Activated CD4-positive, alpha-beta T cell treated with anti-CD3 and anti-CD28 coated beads for 4 hours (primary cell): ENCODE measurements at regions not wholly inside any gene's neighbourhood (a gene's known extent, or its start where the extent isn't known, plus 50 kb on each side); places are given as distances from the start of the nearest gene placed in this dataset.
"Not testable (repeated sequence)": the region's sequence is repeated elsewhere in the genome, so short reads cannot be mapped to it uniquely, and the experiment has no call there.

Experiments used
- DNase-seq, 2 donors: peaks; one replicate each; pipeline ENCODE4 v3.0.0-alpha.2; 2020

DNA sequence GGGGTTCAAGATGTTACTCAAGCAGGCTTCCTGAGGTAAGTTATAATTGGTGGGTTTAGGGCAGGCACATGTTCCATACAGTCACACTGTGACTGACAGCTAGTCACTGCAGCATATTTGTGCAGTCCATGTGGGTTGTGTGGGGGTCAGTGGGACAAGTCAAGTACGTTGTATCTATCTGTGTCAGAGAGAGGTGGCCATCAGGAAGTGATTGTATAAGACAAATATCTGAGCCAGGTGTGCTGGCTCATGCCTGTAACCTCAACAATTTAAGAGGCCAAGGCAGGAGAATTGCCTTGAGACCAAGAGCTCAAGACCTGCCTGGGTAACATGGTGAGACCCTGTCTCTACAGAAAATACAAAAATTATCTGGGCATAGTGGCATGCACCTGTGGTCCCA lies 509.3 kb downstream of the CENPC start:
- DNase-seq: no peak

DNA sequence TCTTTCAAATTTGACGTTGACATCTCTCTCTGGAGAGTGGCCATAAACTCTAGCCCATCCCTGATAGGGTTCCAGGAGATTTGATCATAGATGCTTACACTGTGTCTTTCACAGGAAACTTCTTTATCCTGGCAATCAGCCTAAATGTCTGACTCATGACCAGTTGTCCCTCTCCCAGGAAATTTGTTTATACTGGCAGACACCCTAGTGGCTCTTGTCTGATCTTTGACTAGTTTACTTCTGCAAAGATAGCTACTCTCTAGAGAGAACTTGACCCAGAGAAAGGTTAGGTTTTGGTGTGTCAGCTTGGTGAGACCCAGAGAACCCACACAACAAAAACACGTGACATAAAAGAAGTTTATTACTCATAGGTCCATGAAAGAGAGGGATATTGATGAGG lies 509.8 kb downstream of the CENPC start:
- DNase-seq: no peak

DNA sequence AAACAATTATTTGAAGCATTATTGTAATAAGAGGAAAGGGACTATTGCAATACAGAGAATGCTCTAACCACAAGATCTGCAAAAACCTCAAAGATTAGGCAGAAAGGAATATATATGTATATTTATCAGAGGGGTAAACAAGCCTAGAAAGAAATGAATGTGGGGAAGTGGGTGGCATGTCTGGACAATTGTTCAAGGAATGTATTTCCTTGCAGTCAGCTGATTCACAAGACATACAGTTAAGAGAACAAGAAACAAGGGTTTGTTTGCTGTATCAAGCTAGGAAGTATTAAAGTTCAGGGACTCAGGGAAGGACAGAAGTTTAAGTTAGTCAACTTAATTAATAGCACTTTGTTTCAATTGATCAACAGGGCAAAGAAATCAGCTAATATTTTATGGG lies 514.7 kb downstream of the CENPC start:
- no peak for DNase-seq

DNA sequence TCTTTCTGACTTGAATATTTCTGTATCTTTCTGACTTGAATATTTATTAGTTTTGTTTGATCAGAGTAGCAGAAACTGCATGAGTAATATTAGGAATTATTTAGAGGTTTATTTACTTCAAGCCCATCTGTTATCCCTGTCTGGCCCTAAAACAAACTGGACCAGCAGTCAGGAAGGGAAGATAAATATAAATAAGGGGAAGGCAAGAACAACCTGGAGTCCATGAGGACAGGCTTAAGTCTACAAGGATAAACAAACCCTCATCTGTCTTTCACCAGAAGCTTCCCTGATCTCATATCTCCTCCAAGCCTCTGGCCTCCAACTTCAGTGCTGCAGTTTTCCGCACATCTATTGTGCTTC lies 524.9 kb downstream of the CENPC start:
- no peak for DNase-seq

DNA sequence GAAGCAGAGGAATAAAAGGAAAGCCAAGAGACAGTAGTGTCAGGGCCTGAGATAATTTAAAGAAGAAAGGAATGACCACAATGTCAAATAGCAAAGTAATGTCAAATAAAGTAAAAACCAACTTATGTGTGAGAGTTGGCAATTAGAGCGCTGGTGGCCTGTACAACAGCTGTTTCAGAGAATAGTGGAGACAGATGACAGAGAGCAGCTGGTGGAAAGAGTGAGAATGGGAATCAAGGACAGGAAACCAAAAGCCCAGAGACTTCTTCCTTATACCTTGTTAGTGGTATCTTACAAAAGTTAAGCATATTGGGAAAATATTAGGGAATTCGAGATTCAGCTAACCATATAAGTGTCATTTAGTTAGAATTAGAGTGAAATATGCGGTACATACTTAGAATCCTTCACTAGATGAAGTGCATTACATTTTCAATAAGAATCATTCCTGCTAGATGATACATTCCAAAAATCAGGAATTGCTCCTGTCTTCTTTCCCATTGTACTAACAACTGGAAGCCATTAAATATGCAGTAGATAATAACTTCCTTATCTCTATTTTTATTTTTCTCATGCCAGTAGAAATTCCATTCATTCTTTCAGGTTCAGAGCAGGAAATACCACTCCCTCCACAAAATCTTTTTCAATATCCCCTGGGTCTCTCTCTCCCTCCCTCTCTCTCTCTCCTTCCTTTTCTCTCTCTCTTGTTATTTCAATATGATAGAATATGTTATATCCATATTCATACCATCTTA lies 525.4 kb downstream of the CENPC start:
- no peak for DNase-seq

DNA sequence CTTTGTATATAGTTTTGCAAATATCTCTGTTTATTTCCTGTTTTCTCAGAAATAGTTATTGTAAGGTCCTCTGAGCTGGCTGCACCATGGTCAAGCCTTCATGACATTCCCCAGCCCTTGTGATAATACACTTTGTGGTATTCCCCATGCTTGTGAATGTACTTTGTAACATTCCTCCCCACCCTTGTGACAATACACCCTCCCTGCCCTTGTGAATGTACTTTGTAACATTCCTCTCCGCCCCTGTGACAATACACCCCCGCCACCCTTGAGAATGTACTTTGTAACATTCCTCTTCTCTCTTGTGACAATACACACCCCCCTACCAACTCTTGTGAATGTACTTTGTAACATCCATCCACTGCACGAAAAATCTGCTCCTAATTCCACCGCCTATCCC lies 530.7 kb downstream of the CENPC start:
- no peak for DNase-seq

DNA sequence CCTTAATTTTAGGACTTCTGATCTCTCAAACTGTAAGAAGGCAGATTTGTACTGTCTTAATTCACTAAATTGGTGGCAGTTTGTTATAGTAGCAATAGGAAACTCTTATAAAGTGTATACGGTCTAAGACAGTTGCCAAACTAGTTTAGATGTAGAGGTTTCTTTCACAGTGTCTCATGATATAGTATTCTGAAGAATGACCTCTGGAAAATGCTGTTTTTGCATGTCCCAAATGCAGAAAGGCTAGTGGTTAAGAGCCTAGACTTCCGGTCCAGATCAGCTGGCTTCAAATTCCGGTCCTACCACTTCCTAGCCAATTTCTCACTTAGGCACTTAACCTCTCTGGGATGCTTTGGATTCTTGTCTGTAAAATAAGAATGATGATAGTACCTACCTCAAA lies 538.5 kb downstream of the CENPC start:
- no peak for DNase-seq

DNA sequence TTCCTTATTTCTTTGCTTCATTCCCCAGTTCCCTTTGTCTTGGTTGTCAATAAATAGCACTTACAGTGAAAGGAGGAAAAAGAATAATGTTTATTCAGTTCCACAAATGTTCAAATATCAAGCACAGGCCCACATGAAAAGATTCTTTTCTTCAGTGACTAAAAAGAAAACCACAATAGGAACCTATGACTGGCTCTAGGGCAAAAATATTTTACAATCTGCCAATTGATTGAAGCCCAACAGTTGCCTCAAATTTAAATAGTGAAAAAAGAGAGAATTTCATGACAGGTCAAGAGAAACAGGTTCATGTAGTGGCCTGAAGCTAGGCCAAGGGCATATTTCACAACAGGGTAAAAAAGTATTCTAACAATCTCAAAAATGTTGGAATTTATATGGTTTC lies 553.8 kb downstream of the CENPC start:
- DNase-seq: no peak

DNA sequence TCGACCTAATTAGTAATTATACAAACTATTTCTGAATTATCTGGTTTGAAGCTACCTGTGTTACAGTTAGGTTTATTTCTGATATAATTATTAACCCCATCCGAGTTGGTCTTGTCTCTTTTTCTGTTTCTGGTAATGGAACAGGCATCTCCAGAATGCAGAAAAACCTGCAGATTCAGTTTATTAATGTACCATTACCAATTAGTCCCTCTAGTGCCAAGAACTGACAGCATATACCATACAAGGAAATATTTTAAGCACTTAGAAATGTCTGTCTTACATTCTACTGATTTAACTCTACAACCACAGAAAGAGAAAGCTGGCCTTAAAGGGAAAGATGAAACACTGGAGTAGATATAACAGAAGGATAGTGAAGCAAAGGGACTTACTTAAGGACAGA lies 570.6 kb downstream of the CENPC start:
- DNase-seq: no peak

DNA sequence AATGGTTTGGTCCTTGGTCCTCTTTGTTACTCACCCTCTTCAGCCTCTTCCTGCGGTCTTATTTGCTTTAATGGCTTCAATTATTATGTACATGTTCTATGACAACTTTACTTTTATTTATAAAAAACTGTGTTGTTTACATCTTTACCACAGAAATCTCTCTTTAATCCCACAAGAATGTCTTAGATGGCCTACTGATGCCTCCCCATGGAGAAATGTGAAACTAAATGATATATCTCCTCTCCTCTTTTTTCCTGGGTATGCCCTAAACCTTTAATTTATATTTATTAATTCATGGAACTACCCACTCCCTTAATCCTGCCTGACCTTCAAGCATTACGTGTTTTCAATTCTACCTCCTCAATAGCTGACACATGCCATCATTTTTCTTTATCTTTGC lies 573.2 kb downstream of the CENPC start:
- DNase-seq: no peak

DNA sequence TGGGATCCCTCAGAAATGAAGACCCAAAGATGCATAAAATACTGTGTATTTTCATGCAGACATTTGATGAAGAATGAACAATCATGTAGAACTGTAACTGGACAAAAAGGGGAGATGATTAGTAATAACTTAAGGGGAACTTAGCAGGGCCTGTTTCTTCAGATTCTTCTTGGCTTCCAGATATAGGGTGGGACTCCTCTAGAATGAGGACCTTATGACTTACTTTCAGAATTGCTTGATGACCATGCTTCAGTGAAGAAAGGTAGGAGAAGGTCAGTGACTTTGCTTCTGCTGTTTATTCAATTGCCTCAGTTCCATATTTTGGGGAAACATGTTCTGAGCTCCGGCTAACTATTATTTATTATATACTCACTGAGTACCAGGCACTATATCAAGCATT lies 580.8 kb downstream of the CENPC start:
- DNase-seq: no peak

DNA sequence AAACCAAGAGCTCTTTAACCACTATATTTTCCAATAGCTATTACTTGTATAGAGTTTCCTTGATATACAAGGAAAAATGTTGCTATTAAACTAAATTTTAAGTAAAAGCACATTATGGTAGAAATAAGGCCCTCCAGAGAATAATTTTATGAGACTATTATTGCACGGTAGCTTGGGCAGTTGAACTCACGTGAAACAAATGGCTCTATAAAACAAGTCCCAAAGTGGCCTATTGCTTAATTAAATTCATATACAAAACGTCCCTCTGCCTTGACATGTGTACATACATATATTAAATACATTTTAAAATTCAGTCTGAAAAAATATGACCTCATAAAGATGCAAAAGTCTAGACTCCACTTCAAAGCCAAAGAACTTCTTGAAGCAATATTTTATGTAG lies 582.2 kb downstream of the CENPC start:
- DNase-seq: no peak

DNA sequence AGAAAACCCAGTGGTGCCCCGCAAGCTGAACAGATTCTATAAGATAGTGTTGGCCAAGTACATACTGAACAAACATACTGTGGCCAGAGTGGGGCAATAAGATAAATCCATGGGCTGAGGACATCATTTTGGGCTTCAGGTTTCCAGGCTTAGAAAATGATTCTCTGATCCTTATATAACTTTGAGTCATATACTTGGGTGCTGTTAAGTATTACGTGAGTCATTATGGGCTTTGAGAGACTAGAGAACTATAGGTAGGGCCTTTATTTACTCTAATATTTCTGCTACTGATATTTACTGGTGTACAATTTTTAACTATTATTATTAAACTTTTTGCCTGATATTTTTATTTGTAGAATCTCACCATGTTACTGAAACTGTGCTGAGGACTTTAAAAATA lies 586.1 kb downstream of the CENPC start:
- no peak for DNase-seq

DNA sequence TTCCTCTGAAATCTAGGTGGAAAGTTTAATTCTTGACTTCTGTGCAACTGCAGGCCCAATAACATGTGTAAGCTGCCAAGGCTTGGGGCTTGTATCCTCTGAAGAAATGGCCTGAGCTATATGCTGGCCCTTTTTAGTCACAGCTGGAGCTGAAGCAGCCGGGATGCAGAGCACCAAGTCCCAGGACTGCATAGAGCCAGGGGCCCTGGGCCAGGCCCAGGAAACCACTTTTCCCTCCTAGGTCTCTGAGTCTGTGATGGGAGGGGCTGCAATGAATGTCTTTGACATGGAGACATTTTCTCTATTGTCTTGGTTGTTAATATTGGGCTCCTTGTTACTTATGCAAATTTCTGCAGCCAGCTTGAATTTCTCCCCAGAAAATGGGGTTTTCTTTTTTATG lies 588.5 kb downstream of the CENPC start:
- DNase-seq: no peak

DNA sequence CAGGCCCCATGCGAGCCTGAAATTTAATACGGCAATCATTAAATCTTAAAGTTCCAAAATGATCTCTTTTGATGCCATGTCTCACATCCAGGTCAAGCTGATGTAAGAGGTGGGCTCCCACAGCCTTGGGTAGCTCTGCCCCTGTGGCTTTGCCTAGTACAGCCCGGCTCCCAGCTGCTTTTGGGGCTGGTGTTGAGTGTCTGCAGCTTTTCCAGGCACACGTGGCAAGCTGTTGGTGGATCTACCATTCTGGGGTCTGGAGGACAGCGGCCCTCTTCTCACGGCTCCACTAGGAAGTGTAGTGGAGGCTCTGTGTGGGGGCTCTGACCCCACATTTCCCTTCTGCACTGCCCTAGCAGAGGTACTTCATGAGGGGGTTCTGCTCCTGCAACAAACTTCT lies 588.9 kb downstream of the CENPC start:
- DNase-seq: no peak

DNA sequence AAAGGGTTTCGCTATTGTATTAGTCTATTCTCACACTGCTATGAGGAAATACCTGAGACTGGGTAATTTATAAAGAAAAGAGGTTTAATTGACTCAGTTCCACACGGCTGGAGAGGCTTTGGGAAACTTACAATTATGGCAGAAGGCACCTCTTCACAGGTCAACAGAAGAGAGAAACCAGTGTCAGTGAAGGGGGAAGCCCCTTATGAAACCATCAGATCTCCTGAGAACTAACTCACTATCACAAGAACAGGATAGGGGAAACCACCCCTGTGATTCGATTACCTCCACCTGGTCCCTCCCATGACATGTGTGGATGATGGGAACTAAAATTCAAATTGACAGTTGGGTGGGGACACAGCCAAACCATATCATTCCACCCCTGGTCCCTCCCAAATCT lies 589.5 kb downstream of the CENPC start:
- no peak for DNase-seq

DNA sequence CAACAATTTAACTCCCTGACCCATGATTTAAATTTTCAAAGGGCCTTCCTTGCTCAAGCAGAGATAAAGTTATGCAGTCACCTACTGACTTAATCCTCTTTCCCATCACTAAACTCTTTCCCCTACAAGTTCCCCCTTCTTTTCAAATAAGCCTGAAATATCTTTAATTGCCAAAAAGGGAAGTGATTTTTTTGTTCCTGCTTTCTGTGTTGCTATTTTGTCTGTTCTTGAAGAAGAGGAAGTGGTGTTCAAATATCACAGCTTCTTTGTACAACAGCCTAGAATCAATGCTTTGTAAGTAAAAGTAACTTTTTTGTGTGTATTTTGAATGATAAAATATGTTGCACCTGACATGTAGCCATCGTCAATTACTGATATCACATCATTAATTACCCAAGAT lies 595.9 kb downstream of the CENPC start:
- no peak for DNase-seq

DNA sequence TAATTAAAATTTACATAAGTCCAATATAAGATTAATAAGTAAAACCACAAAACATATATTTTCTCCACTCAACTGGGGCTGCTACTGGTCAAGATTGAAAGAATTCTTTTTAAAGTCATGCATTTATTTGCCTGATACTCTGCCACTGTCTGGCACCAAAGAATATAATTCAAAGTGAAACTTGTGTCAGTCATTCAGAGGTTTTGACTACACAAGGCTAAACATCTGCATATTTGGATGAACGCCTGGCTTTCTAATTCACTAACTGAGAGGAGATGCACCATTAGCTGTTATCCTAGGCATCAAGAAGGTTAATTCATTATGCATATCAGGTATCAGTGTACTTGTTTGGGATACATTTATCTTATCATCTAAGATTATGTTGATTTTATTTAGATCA lies 598.5 kb downstream of the CENPC start:
- DNase-seq: no peak

DNA sequence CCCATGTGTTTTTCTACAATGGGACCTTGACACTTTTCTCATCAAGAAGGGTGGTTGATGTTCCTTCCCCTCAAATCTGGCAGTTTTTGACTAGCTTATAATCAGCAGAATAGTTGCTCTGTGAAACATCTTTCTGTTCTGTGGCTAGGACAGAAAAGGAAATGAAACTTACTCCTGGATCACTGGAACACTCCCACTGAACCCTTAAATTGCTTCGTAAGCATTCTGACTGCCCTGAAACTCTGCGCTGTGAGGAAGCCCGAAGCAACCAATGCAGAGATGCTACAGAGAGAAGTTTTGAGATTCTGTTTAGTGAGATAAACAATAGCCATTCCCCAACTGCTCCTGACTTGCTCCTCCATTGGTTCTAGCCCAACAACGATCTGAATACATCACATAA lies 602.2 kb downstream of the CENPC start:
- no peak for DNase-seq

DNA sequence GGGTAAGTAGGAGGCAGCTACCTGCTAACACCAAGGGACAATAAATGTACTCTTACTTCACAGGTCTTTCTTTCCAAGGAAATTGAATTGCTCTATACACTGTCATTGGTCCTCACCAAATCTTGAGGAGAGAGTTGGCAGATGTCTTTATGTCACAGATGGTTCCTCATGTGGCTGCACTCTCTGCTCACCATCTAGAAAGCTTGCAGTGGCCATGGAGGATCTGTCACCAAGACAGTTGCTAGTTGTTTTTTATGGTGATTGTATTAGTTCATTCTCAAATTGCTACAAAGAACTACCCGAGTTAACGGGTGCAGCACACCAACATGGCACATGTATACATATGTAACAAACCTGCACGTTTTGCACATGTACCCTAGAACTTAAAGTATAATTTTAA lies 613.3 kb downstream of the CENPC start:
- DNase-seq: not testable (repeated sequence)

DNA sequence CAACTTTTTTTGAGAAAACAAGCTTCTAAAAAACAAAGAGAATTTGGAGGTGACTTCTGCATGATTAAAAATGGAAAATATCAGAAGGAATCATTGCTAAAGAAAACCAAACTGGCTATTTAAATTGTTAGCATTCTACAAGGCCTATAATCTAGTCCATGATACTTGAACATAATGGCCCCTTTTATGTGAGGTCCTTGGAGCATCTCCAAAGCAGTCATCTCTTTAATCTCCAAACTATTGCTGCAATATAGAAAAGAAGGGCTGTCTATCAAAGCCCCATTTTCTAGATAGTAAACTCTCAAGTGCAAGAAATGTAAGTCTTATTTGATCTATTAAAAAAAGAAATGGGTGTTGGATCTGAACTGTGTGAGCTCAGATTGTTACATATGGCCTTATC lies 615.1 kb downstream of the CENPC start:
- no peak for DNase-seq

DNA sequence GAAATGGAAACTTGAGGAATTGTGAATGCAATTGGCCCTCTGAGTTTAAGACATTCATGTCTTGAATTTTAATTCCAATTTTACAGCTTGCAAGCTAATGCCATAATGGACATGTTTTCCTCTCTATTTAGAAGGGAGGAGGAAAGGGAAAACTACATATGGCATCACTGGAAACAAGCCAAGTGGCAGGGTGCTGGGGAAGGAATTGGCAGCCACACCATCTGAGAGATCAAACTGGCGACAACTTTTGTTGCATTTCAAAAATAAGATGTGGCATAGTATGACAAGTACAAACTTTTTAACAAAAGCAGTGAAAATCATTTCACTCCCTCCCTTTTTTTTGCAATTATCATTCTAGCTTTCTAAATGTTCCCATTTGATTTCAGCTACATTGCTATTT lies 615.6 kb downstream of the CENPC start:
- no peak for DNase-seq

DNA sequence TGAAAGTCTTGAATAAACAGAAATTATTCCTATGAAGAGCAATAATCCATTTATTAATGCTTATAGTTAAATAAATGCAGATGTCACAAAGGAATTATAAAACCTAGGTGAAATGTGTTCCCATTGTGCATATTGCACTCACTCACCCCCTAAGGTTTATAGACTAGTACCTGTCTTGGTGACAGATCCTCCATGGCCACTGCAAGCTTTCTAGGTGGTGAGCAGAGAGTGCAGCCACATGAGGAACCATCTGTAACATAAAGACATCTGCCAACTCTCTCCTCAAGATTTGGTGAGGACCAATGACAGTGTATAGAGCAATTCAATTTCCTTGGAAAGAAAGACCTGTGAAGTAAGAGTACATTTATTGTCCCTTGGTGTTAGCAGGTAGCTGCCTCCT lies 616.4 kb downstream of the CENPC start:
- DNase-seq: not testable (repeated sequence)

DNA sequence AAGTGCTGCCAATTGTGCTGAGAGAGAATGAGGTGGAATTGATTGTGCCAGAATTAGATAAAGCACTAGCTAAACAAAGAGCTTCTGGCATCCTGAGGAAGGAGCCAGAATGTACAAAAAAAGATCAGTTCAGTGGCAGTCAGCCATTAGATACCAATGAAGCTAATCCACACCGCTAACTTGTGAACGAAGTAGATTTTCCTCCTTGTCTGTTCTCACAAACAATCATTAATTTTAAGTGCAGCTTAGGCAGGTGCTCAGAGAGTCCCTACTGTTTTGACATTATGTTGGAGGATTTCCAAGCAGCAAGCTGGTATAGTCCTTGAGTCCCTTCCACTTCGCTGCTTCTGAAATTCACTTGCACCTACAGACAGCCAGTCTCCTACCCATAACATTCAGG lies 617.4 kb downstream of the CENPC start:
- DNase-seq: no peak

DNA sequence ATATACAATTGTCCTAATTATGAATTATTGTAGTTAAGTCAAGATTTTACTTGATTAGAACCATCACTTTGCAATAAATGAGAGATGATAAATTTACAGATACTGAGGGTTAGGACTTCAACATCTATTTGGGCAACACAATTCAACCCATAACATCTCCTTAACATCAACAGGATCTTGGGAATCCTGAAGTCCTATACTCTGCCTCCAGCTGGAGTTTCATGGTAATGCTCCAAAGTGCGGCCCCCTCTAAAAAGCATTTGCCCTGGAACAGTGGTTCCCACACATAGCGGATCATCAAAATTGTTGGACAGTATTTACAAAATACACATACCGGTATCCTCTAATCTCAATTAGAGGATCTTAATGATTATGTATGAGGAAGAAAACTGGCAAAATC lies 618.6 kb downstream of the CENPC start:
- no peak for DNase-seq
